ENCODE measurements at regions not wholly inside any gene's neighbourhood (a gene's known extent, or its start where the extent isn't known, plus 50 kb on each side); places are given as distances from the start of the nearest gene placed in this dataset.

GRCh38 chr3:113075588-113075987 is 84.8 kb downstream of the GTPBP8 start:
- Histone ChIP-seq H2AFZ (ENCODE audit: control insufficient read depth, low read length) (no peak overlapping the region), H3K4me2 (ENCODE audit: control insufficient read depth, extremely low read depth, insufficient read depth, low read depth, low read length) (no peak overlapping the region), H3K27me3 (ENCODE audit: control insufficient read depth, extremely low read depth, insufficient read depth, low read length) (no peaks in the 10 kb centered on the region), H3K36me3 (ENCODE audit: control insufficient read depth in 2 of 2, extremely low read depth in 1 of 2, insufficient read depth in 2 of 2, low read length in 2 of 2) (no peaks in the 10 kb centered on the region), H3K4me1 (ENCODE audit: control insufficient read depth, extremely low read depth, insufficient read depth, low read length) (peaks cover 6% of the 10 kb centered on the region), H3K9me3 (ENCODE audit: control insufficient read depth, low read depth, low read length) (no peaks in the 10 kb centered on the region), H3K9ac (ENCODE audit: control insufficient read depth, extremely low read depth, insufficient read depth, low read length) (no peak overlapping the region), H4K20me1 (ENCODE audit: control insufficient read depth, extremely low read depth, insufficient read depth, low read length) (no peaks in the 10 kb centered on the region), H3K27ac (ENCODE audit: control insufficient read depth, insufficient read depth, low read length) (no peak overlapping the region), H3K9me1 (ENCODE audit: control insufficient read depth, extremely low read depth, insufficient read depth, low read length) (no peaks in the 10 kb centered on the region), H3K79me2 (ENCODE audit: control insufficient read depth, insufficient read depth, low read length) (no peaks in the 10 kb centered on the region), H3K4me3 (ENCODE audit: control insufficient read depth in 2 of 3, extremely low read depth in 1 of 3, insufficient read depth in 2 of 3, low read depth in 1 of 3, low read length in 3 of 3) (no peak overlapping the region)
- FAIRE-seq = no peak
- dilution Hi-C loops (cut with MboI; ENCODE audit: extremely low pct_ligation_motif_present, low sequenced_read_pairs) = no loop called here
- TF ChIP-seq CTCF (optimal IDR thresholded peaks at IDR 0.05 in 1 of 3, IDR thresholded peaks at IDR 0.05 in 1 of 3, conservative IDR thresholded peaks at IDR 0.05 in 1 of 3; ENCODE audit: extremely low read depth in 1 of 3, insufficient read depth in 2 of 3, low read length in 3 of 3) = no peak
- TF ChIP-seq EZH2 (IDR thresholded peaks at IDR 0.05; ENCODE audit: low read length) = no peak
- DNase-seq (ENCODE audit: low read depth, low spot score) = no peak

DNA sequence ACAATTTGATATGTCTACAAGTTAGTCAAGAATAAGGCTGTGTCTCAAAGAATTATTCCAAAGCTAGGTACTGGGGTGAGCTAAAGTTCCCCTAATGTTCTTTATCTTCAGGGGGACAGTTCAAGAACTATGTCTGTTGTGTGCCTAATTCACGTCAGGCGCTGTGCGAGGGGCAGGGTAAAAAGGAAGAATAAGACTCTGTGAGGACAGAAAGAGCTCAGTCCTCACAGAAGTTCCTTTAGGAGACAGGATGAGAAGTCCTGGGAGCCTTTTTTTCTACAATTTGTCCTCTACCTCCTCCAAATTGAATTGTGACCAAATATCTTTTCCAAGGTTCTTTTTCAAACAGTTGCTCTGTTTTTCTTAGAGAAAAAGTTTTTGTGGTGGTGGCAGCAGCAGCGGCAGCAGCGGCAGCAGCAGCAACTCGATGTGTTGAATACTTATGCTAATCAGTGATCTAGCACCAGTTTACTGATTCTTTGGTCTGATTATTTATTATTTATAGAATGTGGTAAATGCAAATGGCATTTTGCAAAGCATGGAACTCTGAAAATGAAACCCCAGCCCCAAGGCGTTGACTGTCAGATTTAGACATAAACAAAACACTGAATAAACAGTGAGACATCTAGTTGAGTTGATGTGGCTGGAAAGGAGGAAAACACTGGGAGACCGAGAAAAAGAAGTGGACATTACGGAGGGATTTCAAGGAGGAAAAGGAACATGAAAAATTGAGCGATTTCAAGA is 88.6 kb downstream of the GTPBP8 start:
- Histone ChIP-seq H3K9ac (ENCODE audit: control insufficient read depth, extremely low read depth, insufficient read depth, low read length) (no peak overlapping the region), H3K9me1 (ENCODE audit: control insufficient read depth, extremely low read depth, insufficient read depth, low read length) (no peaks in the 10 kb centered on the region), H2AFZ (ENCODE audit: control insufficient read depth, low read length) (peak overlapping the region; percentile 64), H3K27ac (ENCODE audit: control insufficient read depth, insufficient read depth, low read length) (no peak overlapping the region), H3K4me3 (ENCODE audit: control insufficient read depth in 2 of 3, extremely low read depth in 1 of 3, insufficient read depth in 2 of 3, low read depth in 1 of 3, low read length in 3 of 3) (peak overlapping the region in 1 of 3 experiments; percentile 15), H4K20me1 (ENCODE audit: control insufficient read depth, extremely low read depth, insufficient read depth, low read length) (no peaks in the 10 kb centered on the region), H3K79me2 (ENCODE audit: control insufficient read depth, insufficient read depth, low read length) (no peaks in the 10 kb centered on the region), H3K9me3 (ENCODE audit: control insufficient read depth, low read depth, low read length) (no peaks in the 10 kb centered on the region), H3K4me2 (ENCODE audit: control insufficient read depth, extremely low read depth, insufficient read depth, low read depth, low read length) (peak overlapping the region; percentile 24), H3K36me3 (ENCODE audit: control insufficient read depth in 2 of 2, extremely low read depth in 1 of 2, insufficient read depth in 2 of 2, low read length in 2 of 2) (no peaks in the 10 kb centered on the region), H3K4me1 (ENCODE audit: control insufficient read depth, extremely low read depth, insufficient read depth, low read length) (peaks cover 6% of the 10 kb centered on the region), H3K27me3 (ENCODE audit: control insufficient read depth, extremely low read depth, insufficient read depth, low read length) (no peaks in the 10 kb centered on the region)
- FAIRE-seq (peak; percentile 53), DNase-seq (ENCODE audit: low read depth, low spot score) (no peak)
- dilution Hi-C loops (cut with MboI; ENCODE audit: extremely low pct_ligation_motif_present, low sequenced_read_pairs) = no loop called here
- TF ChIP-seq CTCF (optimal IDR thresholded peaks at IDR 0.05 in 1 of 3, IDR thresholded peaks at IDR 0.05 in 1 of 3, conservative IDR thresholded peaks at IDR 0.05 in 1 of 3; ENCODE audit: extremely low read depth in 1 of 3, insufficient read depth in 2 of 3, low read length in 3 of 3) (no peak), EZH2 (IDR thresholded peaks at IDR 0.05; ENCODE audit: low read length) (no peak)
